ENCODE measurements at regions not wholly inside any gene's neighbourhood (a gene's known extent, or its start where the extent isn't known, plus 50 kb on each side); places are given as distances from the start of the nearest gene placed in this dataset.
A peak's percentile ranks its signal among the peaks of the same experiment; 100 is the strongest.

DNA sequence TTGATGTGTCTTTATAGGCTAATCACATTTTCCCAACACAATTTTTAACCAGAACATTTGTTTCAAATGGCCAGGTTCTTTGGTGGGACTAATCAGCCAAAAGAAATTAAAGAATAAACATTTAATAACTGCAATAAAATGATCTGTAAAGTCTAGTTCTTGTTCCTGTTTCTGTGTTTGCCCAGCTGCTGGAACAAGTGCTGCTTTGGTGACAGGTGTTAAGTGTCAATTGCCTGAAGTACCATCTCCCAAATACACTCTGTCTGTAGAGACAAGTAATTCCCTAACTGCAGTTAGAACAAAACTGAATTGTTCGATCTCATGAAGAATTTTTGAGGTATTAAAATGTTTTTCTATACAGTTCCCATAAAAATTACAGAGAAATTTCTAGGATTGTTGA, 402.3 kb upstream of the CHD1 start:
- Histone ChIP-seq H3K9me3 (ENCODE audit: control insufficient read depth, low read length) (no peaks in the 10 kb centered on the region), H3K36me3 (ENCODE audit: control insufficient read depth in 1 of 2, insufficient read depth in 2 of 2, low read length in 1 of 2) (no peaks in the 10 kb centered on the region), H3K4me3 (ENCODE audit: low read length in 2 of 2) (no peak overlapping the region), H3K4me1 (ENCODE audit: control insufficient read depth in 1 of 2, insufficient read depth in 2 of 2, low read length in 2 of 2) (no peaks in the 10 kb centered on the region), H3K27me3 (ENCODE audit: control insufficient read depth in 1 of 2, insufficient read depth in 2 of 2, low read length in 1 of 2) (no peaks in the 10 kb centered on the region), H3K27ac (ENCODE audit: low read depth in 1 of 2, low read length in 2 of 2) (no peak overlapping the region)
- DNase-seq (no peak), ATAC-seq (ENCODE audit: low FRiP score) (no peak)
- 63 to 70% methylated on average over 1 of the region's 1 CpG for WGBS, 2 donors
- intact Hi-C loops (cut with DNase I) = no loop called here

GRCh38 chr5:99320436-99320835, 391.6 kb upstream of the CHD1 start:
- Histone ChIP-seq H3K27ac (ENCODE audit: low read depth in 1 of 2, low read length in 2 of 2) (no peak overlapping the region), H3K4me3 (ENCODE audit: low read length in 2 of 2) (no peak overlapping the region), H3K36me3 (ENCODE audit: control insufficient read depth in 1 of 2, insufficient read depth in 2 of 2, low read length in 1 of 2) (no peaks in the 10 kb centered on the region), H3K27me3 (ENCODE audit: control insufficient read depth in 1 of 2, insufficient read depth in 2 of 2, low read length in 1 of 2) (no peaks in the 10 kb centered on the region), H3K9me3 (ENCODE audit: control insufficient read depth, low read length) (no peaks in the 10 kb centered on the region), H3K4me1 (ENCODE audit: control insufficient read depth in 1 of 2, insufficient read depth in 2 of 2, low read length in 2 of 2) (no peaks in the 10 kb centered on the region)
- DNase-seq (peak in 1 of 2 donors; percentile 47), ATAC-seq (ENCODE audit: low FRiP score) (no peak)
- WGBS, 2 donors = 32 to 36% methylated on average over 5 of the region's 5 CpGs
- intact Hi-C loops (cut with DNase I) = no loop called here

GRCh38 chr5:99317136-99317535, 388.3 kb upstream of the CHD1 start:
- 43 to 48% methylated on average over 4 of the region's 4 CpGs for WGBS, 2 donors
- no peak for ATAC-seq (ENCODE audit: low FRiP score)
- intact Hi-C loops (cut with DNase I) = no loop called here

GRCh38 chr5:99316484-99316883, 387.7 kb upstream of the CHD1 start:
- Histone ChIP-seq H3K27ac (ENCODE audit: low read depth in 1 of 2, low read length in 2 of 2) (no peak overlapping the region), H3K4me3 (ENCODE audit: low read length in 2 of 2) (no peak overlapping the region), H3K27me3 (ENCODE audit: control insufficient read depth in 1 of 2, insufficient read depth in 2 of 2, low read length in 1 of 2) (no peaks in the 10 kb centered on the region), H3K36me3 (ENCODE audit: control insufficient read depth in 1 of 2, insufficient read depth in 2 of 2, low read length in 1 of 2) (no peaks in the 10 kb centered on the region), H3K4me1 (ENCODE audit: control insufficient read depth in 1 of 2, insufficient read depth in 2 of 2, low read length in 2 of 2) (no peaks in the 10 kb centered on the region), H3K9me3 (ENCODE audit: control insufficient read depth, low read length) (no peaks in the 10 kb centered on the region)
- no peak for DNase-seq
- intact Hi-C loops (cut with DNase I) = no loop called here
- WGBS, 2 donors = 24 to 38% methylated on average over 1 of the region's 1 CpG
- ATAC-seq (ENCODE audit: low FRiP score) = no peak

More at GRCh38 chr5:99317136-99317535, 388.3 kb upstream of the CHD1 start:
- Histone ChIP-seq H3K27me3 (ENCODE audit: control insufficient read depth in 1 of 2, insufficient read depth in 2 of 2, low read length in 1 of 2) (no peaks in the 10 kb centered on the region), H3K9me3 (ENCODE audit: control insufficient read depth, low read length) (no peaks in the 10 kb centered on the region), H3K36me3 (ENCODE audit: control insufficient read depth in 1 of 2, insufficient read depth in 2 of 2, low read length in 1 of 2) (no peaks in the 10 kb centered on the region), H3K4me3 (ENCODE audit: low read length in 2 of 2) (no peak overlapping the region), H3K27ac (ENCODE audit: low read depth in 1 of 2, low read length in 2 of 2) (no peak overlapping the region), H3K4me1 (ENCODE audit: control insufficient read depth in 1 of 2, insufficient read depth in 2 of 2, low read length in 2 of 2) (no peaks in the 10 kb centered on the region)
- DNase-seq = no peak

GRCh38 chr5:99315413-99316183, 386.8 kb upstream of the CHD1 start:
- Histone ChIP-seq H3K4me3 (ENCODE audit: low read length in 2 of 2) (no peak overlapping the region), H3K4me1 (ENCODE audit: control insufficient read depth in 1 of 2, insufficient read depth in 2 of 2, low read length in 2 of 2) (no peaks in the 10 kb centered on the region), H3K36me3 (ENCODE audit: control insufficient read depth in 1 of 2, insufficient read depth in 2 of 2, low read length in 1 of 2) (no peaks in the 10 kb centered on the region), H3K27me3 (ENCODE audit: control insufficient read depth in 1 of 2, insufficient read depth in 2 of 2, low read length in 1 of 2) (no peaks in the 10 kb centered on the region), H3K27ac (ENCODE audit: low read depth in 1 of 2, low read length in 2 of 2) (no peak overlapping the region), H3K9me3 (ENCODE audit: control insufficient read depth, low read length) (no peaks in the 10 kb centered on the region)
- 46 to 55% methylated on average over 2 of the region's 2 CpGs for WGBS, 2 donors
- no peak for ATAC-seq (ENCODE audit: low FRiP score)
- intact Hi-C loops (cut with DNase I) = no loop called here
- DNase-seq = no peak

- Histone ChIP-seq H3K4me1 (ENCODE audit: control insufficient read depth in 1 of 2, insufficient read depth in 2 of 2, low read length in 2 of 2) (no peaks in the 10 kb centered on the region), H3K9me3 (ENCODE audit: control insufficient read depth, low read length) (no peaks in the 10 kb centered on the region), H3K4me3 (ENCODE audit: low read length in 2 of 2) (no peak overlapping the region), H3K27ac (ENCODE audit: low read depth in 1 of 2, low read length in 2 of 2) (no peak overlapping the region), H3K36me3 (ENCODE audit: control insufficient read depth in 1 of 2, insufficient read depth in 2 of 2, low read length in 1 of 2) (no peaks in the 10 kb centered on the region), H3K27me3 (ENCODE audit: control insufficient read depth in 1 of 2, insufficient read depth in 2 of 2, low read length in 1 of 2) (no peaks in the 10 kb centered on the region)
- WGBS, 2 donors = 19 to 46% methylated on average over 2 of the region's 2 CpGs
- DNase-seq = no peak
- intact Hi-C loops (cut with DNase I) = no loop called here
- no peak for ATAC-seq (ENCODE audit: low FRiP score)
Observed at GRCh38 chr5:99314721-99315120, 385.9 kb upstream of the CHD1 start.

DNA sequence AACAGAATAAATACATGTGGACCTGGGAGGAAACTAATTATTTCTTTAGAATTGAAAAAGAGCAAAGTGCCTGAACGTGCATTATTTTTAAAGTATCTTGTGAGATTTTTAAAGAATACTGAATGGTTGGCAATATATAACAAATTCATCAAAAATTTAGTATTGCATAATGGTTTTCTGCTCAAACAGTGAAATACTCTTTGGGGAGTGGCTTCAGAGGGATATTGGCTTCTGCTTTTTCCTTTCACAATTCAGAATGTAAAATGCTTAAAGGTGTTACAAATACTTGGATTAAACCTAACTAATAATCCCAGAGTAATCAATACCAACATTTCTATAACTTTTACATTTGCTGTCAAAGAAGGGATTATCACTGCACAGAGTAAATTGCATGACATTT, 379.3 kb upstream of the CHD1 start:
- WGBS, 2 donors = 40 to 42% methylated on average over 1 of the region's 1 CpG
- intact Hi-C loops (cut with DNase I) = no loop called here
- no peak for DNase-seq

DNA sequence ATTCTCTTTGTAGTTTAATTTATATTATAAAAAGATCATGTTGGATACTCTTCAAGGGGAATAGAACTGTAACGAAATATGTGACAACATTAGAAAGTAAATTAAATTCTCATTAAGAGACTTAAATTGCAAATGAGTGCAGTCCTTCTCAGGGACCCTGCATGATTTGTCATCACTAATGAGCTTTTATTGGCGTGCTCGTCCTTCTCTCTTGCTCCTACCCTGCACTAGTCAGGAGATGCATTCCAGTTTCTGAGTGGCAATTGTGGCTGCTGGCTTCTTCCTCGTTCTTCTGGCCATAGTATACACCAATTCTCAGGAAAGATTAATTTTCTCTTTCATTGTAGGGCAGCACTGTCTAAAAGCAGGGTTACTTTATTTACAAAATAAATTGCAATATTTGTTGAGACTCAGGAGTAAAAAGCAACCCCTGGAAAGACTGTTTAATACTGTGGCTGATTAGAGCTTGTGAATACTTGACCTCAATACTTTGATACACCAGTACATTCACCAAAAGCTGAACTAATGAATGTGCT, 376.3 kb upstream of the CHD1 start:
- Histone ChIP-seq H3K36me3 (ENCODE audit: control insufficient read depth in 1 of 2, insufficient read depth in 2 of 2, low read length in 1 of 2) (no peaks in the 10 kb centered on the region), H3K4me1 (ENCODE audit: control insufficient read depth in 1 of 2, insufficient read depth in 2 of 2, low read length in 2 of 2) (no peaks in the 10 kb centered on the region), H3K9me3 (ENCODE audit: control insufficient read depth, low read length) (no peaks in the 10 kb centered on the region), H3K27me3 (ENCODE audit: control insufficient read depth in 1 of 2, insufficient read depth in 2 of 2, low read length in 1 of 2) (no peaks in the 10 kb centered on the region), H3K27ac (ENCODE audit: low read depth in 1 of 2, low read length in 2 of 2) (no peak overlapping the region), H3K4me3 (ENCODE audit: low read length in 2 of 2) (no peak overlapping the region)
- DNase-seq (no peak), ATAC-seq (ENCODE audit: low FRiP score) (no peak)
- WGBS, 2 donors = 56 to 63% methylated on average over 4 of the region's 4 CpGs
- intact Hi-C loops (cut with DNase I) = no loop called here

More for the DNA sequence above, 379.3 kb upstream of the CHD1 start:
- no peak for ATAC-seq (ENCODE audit: low FRiP score)
- Histone ChIP-seq H3K27me3 (ENCODE audit: control insufficient read depth in 1 of 2, insufficient read depth in 2 of 2, low read length in 1 of 2) (no peaks in the 10 kb centered on the region), H3K4me1 (ENCODE audit: control insufficient read depth in 1 of 2, insufficient read depth in 2 of 2, low read length in 2 of 2) (no peaks in the 10 kb centered on the region), H3K4me3 (ENCODE audit: low read length in 2 of 2) (no peak overlapping the region), H3K9me3 (ENCODE audit: control insufficient read depth, low read length) (no peaks in the 10 kb centered on the region), H3K36me3 (ENCODE audit: control insufficient read depth in 1 of 2, insufficient read depth in 2 of 2, low read length in 1 of 2) (no peaks in the 10 kb centered on the region), H3K27ac (ENCODE audit: low read depth in 1 of 2, low read length in 2 of 2) (no peak overlapping the region)

- ATAC-seq (ENCODE audit: low FRiP score) (no peak), DNase-seq (no peak)
- Histone ChIP-seq H3K27ac (ENCODE audit: low read depth in 1 of 2, low read length in 2 of 2) (no peak overlapping the region), H3K4me3 (ENCODE audit: low read length in 2 of 2) (no peak overlapping the region), H3K4me1 (ENCODE audit: control insufficient read depth in 1 of 2, insufficient read depth in 2 of 2, low read length in 2 of 2) (no peaks in the 10 kb centered on the region), H3K27me3 (ENCODE audit: control insufficient read depth in 1 of 2, insufficient read depth in 2 of 2, low read length in 1 of 2) (no peaks in the 10 kb centered on the region), H3K9me3 (ENCODE audit: control insufficient read depth, low read length) (no peaks in the 10 kb centered on the region), H3K36me3 (ENCODE audit: control insufficient read depth in 1 of 2, insufficient read depth in 2 of 2, low read length in 1 of 2) (no peaks in the 10 kb centered on the region)
- WGBS, 2 donors = 71% methylated on average over 1 of the region's 1 CpG
- intact Hi-C loops (cut with DNase I) = no loop called here
Observed at GRCh38 chr5:99285606-99286005, 356.8 kb upstream of the CHD1 start.
